GM18498 (cell line): ENCODE measurements at regions not wholly inside any gene's neighbourhood (a gene's known extent, or its start where the extent isn't known, plus 50 kb on each side); places are given as distances from the start of the nearest gene placed in this dataset.
A peak's percentile ranks its signal among the peaks of the same experiment; 100 is the strongest.

Experiments
- ATAC-seq: cut with Tn5 transposase; IDR thresholded peaks from one replicate; pipeline ENCODE4 v1.9.1; 2021; ENCODE audit warnings: mild to moderate bottlenecking, moderate library complexity; ENCODE audit not compliant: unreplicated experiment

DNA sequence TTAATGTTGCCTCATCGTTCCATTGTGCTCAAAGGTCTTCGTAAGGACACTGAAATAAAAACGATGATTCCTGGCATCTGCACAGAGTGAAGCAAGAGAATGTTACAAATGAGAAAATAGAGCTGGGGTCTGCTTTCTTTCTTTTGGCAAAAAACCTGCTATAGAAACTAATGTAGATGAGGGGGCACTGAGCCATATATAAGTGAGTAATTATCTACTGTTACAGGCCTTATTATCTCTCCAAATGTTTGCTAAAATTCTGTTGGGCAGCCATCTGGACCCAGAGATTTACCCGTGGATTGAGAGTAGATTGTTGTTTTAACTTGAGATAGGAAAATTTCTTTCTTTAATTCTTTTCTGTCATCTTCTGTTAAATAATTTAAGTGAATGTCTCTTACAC lies 472.5 kb upstream of the PIK3C3 start:
- ATAC-seq: no peak

DNA sequence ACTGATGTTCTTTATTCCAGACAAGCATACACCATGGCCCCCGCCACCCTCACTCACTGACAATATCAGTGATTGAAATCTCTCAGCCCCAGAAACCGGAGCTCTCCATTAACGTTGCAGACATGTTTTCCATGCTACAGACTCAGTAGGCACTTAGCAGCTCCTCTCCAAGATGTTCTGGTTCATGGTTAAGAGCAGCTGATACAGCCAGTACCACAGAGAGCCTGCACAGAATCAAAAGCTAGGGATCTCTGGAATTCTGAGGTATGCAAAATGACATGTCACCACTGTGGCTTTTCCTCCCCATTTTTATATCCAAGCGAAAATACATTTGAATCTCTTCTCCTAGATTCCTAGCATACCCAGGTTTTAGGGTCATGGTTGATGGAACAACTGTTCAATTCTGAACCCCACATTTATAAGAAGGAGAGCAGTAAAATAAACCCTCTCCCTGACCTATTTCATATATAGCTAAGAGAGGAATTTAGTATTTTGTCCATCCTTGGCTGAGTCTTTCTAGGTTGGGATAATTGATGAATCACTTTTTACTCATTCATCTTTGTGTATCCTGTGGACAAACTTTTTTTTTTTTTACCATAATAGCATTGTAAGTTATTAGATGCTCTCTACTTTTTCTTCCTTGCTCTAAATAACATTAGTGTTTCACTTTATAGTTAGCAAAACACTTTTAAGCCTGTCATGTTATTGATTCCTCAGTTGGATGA lies 488.4 kb upstream of the PIK3C3 start:
- ATAC-seq: no peak

DNA sequence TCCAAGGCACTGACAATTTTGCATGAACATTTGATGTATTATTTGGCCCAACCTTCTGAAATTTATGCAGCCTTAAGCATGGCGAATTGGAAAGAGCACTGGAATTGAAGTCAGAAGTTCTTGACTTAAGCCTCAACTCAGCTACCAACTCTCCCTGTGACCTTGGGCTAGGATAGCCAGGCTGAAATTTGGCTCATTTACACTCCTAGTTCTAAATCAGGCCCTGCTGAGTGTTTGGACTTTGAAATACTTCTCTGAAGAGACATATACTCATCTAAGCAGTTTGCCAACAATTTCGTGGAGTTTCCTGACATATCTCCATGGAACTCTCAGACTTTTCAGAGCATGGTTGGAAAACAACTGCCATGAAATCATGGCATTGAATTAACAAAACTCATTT lies 489.6 kb upstream of the PIK3C3 start:
- no peak for ATAC-seq

DNA sequence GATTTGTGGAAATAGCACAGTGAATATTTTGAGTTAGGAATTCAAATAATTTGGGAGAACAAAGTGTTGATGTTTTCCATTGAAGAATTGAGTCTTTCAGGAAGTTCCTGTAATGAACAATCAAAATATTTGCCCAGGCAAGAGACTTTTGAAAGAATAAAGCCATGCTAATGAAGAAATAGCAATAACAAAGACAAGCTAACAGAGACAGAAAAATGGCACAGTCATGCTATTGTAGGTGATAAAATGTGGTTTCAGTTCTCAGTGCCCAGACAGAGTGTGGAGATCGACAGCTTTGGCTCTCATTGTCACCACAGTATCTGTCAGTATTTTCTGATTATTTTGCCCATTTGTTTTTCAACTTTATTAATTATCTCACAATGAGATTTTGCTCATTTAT lies 490.8 kb upstream of the PIK3C3 start:
- ATAC-seq: no peak

DNA sequence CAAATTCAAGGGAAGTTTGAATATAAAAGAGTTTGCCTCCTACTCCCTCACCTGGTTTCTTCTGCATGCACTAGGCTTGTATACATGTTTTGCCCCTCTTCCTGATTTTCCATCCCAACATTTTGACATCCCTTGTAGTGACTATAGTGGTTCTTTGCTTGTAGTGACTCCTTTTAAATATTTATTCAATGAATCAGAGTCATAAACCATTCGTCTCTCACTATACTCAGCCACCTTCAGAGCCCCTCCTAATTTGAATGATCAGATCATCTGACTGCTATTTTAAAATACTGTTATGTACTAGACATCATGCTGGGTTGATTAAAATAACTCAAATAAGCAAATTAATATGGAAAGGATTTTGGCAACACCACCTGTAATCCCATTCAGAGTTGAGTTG lies 492.1 kb upstream of the PIK3C3 start:
- ATAC-seq: no peak

DNA sequence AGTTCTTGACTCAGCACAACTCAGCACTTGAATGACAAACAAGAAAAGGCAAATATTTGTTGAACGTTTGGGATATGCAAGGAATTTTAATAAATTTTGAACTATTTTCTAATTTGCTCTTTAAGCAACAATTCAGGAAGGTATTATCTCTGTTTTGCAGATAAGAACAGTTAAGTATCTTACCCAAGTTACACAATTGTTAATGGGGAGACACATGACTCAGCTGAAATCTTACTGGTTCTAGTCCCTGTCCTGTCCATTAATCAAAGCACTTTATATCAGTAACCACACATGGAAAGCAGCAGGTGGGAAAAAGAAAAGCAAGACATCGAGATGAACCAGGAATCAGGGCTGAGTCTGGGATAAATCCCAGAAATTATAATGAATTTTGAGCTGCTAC lies 493.9 kb upstream of the PIK3C3 start:
- no peak for ATAC-seq

DNA sequence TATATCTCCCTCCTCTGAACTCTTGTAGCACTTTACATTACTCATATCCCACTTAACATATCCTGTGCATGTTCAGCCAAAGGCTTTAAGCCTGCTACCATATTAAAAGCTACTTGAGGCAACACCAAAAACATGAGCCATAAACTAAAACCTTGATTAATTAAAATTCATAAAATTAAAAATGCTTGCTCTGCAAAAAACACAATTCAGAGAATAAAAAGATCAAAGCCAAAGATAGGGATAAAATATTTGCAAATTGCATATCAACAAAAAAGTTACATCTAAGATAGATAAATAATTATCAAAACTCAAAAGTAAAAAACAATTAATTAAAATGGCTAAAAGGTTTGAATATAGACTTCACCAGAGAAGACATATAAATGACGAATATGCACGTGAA lies 495.4 kb upstream of the PIK3C3 start:
- no peak for ATAC-seq

DNA sequence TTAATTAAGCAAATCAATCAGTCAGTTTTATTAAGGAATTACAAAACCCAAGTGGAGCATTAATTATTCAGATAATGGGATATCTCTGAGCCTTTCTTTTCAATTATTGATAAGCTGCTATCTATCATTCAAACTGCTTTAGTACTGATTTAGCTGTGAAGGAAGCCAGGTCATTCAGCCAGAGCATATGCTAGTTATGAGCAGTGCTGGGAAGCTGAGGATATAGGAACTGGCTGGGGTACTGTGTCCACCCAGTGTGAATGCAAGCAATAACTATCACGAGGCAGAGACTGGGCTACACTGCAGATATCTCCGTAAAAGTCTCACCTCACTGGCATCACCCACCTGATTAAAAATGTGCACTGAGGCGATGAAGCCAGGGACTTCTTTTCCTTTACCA lies 496.7 kb upstream of the PIK3C3 start:
- ATAC-seq: no peak

DNA sequence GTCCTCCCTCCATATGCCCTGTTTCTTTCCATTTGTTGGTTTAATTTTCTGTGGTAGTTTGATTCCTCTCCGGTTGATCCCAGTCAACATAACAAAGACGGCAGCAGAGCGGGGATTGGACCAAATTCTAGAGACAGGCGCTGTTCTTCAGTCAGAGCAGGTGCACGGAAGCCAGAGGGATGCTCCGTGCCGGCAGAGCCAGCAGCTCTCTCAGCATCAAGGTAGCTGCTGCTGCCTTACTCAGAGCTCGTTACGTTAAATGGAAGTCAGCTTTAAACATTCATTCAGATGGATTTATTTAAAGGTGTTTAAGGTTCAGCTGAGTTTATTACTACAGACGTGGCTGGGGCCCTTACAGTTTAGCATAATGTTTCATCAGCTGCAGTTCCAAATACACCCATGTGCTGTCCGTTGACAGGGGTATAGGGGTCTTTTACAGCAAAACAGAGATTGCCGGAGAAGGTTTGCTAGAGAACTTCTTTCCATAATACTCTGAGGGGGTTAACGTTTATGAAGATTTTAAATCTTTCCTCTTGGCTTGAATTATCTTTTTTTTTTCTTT lies 497.2 kb upstream of the PIK3C3 start:
- ATAC-seq: no peak

DNA sequence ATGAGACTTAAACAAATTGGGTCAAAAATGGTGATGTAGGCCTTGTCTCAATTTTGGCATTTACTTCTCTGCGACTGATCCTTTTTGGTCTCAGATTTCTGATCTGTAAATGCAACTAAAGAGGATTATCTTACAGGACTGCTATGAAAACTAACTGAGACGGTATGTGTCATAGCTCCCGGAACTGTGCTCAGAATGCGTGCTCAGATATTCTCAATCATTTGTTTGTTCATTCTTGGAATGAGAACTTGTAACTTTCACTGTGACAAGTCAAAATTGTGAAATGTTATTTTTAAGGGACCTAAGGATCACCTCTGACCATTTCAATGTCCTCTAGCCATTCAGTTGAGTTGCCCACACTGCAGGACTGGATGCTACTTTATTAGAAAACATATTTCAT lies 498.2 kb upstream of the PIK3C3 start:
- no peak for ATAC-seq

DNA sequence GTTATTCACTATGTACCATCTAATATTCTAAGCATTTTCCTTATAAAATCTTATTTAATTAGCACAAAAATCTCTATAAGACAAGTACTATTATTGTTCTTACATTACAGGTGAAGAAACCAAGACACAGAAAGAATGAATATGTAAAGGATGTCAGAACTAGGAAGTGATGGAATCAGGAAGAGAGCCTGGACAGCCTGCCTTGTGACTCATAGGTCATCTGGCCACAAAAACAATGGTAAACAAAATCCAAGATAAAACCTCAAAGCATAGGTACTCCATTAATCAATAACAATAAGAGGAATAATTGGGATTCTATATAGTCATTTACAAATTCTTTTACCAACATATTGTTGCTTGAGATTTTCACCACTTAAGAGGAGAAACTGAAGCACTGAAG lies 505.4 kb upstream of the PIK3C3 start:
- ATAC-seq: no peak

DNA sequence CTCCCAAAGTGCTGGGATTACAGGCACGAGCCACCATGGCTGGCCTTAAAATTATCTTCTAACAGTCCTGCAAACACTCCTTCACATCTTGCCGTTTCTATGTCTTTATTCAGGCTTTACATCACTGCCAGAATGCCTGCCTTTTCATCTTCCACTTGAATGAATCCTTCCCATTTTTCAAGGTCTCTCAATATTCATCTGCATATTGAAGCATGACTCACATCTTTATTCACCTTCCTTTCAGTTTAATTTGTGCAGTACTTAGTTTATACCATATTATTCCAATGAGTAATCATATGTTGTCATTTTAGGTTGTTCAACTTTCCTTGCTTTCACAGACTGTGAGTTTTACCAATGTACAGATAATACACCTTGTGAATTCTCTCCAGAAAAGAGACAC lies 510.1 kb upstream of the PIK3C3 start:
- ATAC-seq: no peak

DNA sequence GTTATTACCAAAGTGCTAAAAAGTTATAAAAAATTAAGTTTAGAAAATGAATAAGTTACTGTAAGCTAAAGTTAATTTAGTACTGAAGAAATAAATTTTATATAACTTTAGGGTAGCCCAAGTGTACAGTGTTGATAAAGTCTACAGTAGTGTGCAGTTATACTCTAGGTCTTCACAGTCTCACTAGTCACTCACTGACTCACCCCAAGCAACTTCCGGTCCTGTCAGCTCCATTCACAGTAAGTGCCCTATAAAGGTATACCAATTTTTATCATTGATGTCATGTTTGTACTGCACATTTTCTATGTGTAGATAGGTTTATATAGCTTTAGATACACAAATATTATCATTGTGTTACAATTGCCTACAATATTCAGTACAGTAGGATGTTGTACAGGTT lies 518.3 kb upstream of the PIK3C3 start:
- no peak for ATAC-seq

DNA sequence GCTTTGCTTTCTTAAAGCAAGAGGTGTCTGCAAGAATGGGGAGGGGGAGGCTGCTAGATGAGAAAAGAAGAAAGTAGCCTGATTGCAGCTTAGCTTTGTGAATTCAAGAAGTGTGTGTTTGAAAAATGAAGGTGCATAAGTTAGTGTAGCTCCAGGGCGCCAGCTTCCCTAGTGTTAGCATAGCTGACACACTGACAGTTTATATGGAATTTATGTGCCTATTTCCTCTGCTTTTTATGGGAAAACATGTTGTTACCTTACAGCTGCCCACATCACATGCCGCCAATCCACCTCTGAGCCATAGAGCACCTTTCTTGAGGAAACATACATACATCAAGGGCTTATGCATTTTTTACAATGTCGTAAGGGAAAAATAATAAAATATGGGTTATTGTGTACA lies 536.4 kb upstream of the PIK3C3 start:
- no peak for ATAC-seq

DNA sequence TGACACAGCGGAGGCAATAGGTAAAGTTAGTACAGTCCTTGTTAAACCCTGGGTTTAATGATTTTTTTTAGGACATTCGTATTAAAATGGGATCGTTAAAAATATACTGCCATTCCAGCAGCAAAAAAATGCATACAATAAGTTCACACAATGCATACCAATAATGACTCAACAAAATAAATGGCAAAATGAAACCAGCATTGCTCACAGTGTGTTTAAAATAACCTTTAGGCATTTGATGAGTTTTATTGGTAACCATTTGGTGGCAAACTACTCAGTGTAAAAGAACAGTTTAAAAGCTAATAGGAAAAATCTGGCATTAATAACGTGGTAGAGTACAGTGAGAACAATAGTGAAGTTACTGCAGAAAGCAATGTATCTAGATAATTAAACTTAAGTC lies 539.0 kb upstream of the PIK3C3 start:
- ATAC-seq: no peak

DNA sequence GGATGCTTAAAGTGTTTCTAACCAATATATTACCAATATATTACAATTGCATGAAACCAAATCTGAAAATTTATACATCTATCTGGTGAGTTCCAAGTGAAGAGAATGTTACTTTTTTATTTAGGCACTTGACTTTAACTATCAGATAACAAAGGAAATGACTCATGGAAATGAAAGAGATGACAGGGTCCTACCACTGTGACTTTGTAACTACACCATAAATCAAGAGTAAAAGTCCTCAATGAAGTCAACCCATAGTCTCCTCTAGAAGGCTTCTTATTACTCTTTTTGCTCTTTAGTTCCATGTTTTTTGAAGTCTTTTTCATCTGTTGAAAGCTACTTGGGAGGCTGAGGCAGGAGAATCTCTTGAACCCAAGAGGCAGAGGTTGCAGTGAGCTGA lies 545.0 kb upstream of the PIK3C3 start:
- no peak for ATAC-seq

DNA sequence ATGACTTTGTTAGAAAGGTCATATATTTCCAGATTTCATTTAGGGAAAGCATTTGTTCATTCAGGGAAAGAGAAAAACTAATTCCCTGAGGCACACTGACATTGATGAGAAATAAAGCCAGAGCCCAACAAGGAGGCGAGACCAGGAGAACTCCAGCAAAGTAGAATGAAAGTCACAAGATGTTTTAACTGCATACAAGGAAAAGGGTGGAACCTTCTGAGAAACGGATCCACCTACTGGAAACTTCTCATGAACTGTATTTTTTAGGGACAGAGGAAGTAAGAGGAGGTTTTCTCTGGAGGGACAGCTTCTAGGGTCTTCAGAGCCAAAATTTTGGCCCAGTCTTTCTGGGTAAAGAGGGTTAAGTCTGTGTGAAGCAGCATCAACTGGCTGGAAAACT lies 548.2 kb upstream of the PIK3C3 start:
- no peak for ATAC-seq

DNA sequence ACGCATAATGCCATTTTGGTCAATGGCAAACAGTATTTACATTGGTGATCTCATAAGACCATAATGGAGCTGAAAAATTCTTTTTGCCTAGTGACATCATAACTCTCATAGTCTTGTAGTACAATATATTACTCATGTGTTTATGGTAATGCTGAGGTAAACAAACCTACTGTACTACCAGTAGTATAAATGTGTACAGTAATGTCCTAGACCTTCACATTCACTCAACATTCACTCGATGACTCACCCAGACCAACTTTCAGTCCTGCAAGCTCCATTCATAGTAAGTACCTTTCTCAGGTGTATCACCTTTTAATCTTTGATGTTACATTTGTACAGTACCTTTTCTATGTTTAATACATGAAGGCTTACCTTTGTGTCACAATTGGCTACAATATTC lies 558.2 kb upstream of the PIK3C3 start:
- no peak for ATAC-seq

DNA sequence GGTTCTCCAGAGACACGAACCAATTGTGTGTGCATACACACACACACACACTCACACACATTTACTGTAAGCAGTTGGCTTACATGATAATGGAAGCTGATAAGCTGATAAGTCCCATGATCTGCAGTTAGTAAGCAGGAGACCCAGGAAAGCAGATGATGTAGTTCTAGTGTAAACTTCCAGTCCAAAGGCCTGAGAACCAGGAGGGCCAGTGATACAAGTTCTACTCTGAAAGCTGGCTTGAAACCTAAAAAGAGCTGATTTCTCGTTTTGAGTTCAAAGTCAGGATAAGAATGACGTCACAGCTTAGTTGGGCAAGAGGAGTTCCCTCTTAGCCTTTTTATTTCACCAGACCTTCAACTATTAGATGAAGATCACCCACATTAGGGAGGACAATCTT lies 558.8 kb upstream of the PIK3C3 start:
- no peak for ATAC-seq

DNA sequence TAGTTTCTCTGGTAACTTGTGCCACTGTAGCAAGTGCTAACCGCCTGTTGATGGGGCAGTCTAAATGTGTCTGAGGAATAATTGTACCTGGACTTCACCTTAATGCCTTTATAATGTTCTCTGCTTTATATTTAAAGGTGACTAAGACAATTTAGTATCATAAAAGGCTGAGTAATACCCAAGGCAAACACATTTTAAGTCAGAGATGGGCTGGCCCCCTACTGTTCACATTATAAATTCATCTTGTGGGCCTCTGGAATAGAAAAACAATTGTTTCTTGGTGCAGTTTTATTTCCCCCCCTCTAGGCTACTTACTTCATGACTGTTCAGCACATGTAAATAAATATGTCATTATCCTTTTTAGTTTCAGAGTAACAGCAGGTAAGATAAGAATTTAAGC lies 559.3 kb upstream of the PIK3C3 start:
- no peak for ATAC-seq

DNA sequence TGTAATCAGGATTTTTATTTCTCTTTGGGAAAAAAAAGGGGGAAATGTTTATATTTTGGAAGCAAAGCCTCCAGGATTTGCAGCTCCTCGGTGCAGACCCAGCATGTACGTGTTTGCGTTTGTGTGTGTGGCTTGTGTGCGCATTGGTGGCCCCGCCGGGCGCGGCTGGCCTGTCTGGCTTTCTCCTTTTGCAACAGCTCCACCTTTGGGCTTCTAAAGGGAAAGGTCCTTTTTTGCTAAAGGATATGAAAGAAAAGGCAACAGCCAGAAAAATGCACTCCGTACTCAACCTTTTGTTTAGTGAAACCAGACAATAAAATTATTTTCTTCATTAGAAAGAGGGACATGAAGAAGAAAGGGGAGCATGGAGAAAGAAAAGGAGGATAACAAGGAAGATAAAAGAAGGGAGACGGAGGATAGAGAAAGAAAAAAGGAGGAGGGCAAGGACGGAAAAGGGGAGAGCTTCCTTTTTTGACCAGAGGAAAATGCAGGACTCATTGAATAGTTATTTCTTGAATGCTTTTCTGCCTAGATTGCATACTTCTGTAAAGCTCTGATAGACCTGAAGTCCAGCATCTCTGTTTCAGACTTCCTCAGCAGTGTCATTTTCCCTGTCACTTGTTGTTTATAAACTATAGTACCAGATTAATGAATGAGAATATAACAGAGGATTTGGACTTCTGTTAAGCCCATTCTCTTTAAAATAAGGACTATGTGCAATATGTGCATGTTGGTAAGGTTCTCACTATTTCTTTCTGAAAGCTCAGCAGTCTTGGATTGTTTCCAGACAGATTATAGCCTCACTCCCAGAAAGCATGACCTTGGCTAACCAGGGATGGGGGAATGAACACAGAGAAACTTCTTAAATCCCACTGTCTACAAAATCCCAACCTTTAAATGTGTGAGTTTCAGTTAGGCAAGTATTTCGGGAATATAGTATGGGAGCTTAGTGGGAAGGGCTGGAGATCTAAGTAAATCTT lies 563.1 kb upstream of the PIK3C3 start:
- peak; percentile 53 for ATAC-seq

DNA sequence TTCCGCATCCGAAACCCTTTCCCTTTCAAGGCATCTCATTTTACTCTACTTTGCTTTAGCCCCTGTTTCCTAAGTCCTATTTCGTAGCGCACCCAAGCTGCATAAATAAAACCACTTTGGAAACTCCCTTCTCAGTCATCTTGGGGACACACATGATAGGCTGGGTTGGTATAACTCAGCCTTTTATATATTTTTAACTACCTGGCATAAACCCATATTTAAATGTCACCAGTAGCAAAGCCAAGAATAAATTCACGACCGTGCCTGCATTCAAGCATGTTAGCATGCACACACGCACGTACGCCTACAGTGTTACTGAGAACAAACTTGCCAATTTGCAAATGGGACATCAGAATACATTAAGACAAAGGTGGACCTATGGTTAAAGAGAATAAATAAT lies 564.7 kb upstream of the PIK3C3 start:
- ATAC-seq: peak; percentile 63
